GM12891 (cell line): ENCODE measurements at regions not wholly inside any gene's neighbourhood (a gene's known extent, or its start where the extent isn't known, plus 50 kb on each side); places are given as distances from the start of the nearest gene placed in this dataset.

Experiments
- DNase-seq: peaks from one replicate; pipeline ENCODE4 v3.0.0; 2011; ENCODE audit warnings: low spot score; ENCODE audit not compliant: insufficient read length
- FAIRE-seq: peaks from 2 replicates; lab custom pipeline; 2011; peaks lifted over from hg19 to GRCh38; lab: Jason Lieb, UNC
- PAX5 ChIP-seq: IDR thresholded peaks from 2 replicates; pipeline ENCODE4 v1.6.1; 2011; ENCODE audit warnings: low read length, moderate library complexity, mild to moderate bottlenecking; ENCODE audit not compliant: insufficient read depth, severe bottlenecking
- POLR2A ChIP-seq: IDR thresholded peaks from 2 replicates; pipeline ENCODE4 v1.6.1; 2011; ENCODE audit warnings: low read depth, low read length, control low read depth
- POLR2AphosphoS5 ChIP-seq: IDR thresholded peaks from 2 replicates; pipeline ENCODE4 v1.6.1; 2011; ENCODE audit warnings: low read depth, low read length, control low read depth
- POU2F2 ChIP-seq: IDR thresholded peaks from 2 replicates; pipeline ENCODE4 v1.6.1; 2011; ENCODE audit warnings: low read depth, mild to moderate bottlenecking, control low read depth, low read length, moderate library complexity
- SPI1 ChIP-seq: IDR thresholded peaks from 2 replicates; pipeline ENCODE4 v1.6.1; 2011; ENCODE audit warnings: low read depth, low read length, control low read depth
- TAF1 ChIP-seq: IDR thresholded peaks from 2 replicates; pipeline ENCODE4 v1.6.1; 2011; ENCODE audit warnings: low read depth, low read length, control low read depth

GRCh38 chr6:23016696-23017095 is 447.3 kb downstream of the HDGFL1 start:
- DNase-seq, result no peak
- TF ChIP-seq SPI1, result no peak
- TF ChIP-seq POLR2A, result no peak
- TF ChIP-seq TAF1, result no peak
- TF ChIP-seq POU2F2, result no peak
- TF ChIP-seq POLR2AphosphoS5, result no peak
- no peak for TF ChIP-seq PAX5
- no peak for FAIRE-seq

GRCh38 chr6:23021487-23021886 is 452.1 kb downstream of the HDGFL1 start:
- DNase-seq, result no peak
- no peak for FAIRE-seq
- no peak for TF ChIP-seq POLR2AphosphoS5
- TF ChIP-seq POU2F2, result no peak
- TF ChIP-seq TAF1, result no peak
- no peak for TF ChIP-seq PAX5
- no peak for TF ChIP-seq POLR2A
- TF ChIP-seq SPI1, result no peak

- TF ChIP-seq SPI1, result no peak
- TF ChIP-seq POU2F2, result no peak
- TF ChIP-seq POLR2AphosphoS5, result no peak
- no peak for TF ChIP-seq TAF1
- TF ChIP-seq PAX5, result no peak
- TF ChIP-seq POLR2A, result no peak
- DNase-seq, result no peak
- no peak for FAIRE-seq
These were observed 457.9 kb downstream of the HDGFL1 start for GRCh38 chr6:23027281-23027680.

- DNase-seq, result no peak
- TF ChIP-seq POLR2A, result no peak
- no peak for TF ChIP-seq PAX5
- TF ChIP-seq POLR2AphosphoS5, result no peak
- TF ChIP-seq SPI1, result no peak
- TF ChIP-seq TAF1, result no peak
- TF ChIP-seq POU2F2, result no peak
- no peak for FAIRE-seq
These were observed 462.6 kb downstream of the HDGFL1 start for GRCh38 chr6:23031986-23032385.

GRCh38 chr6:23034926-23035325 is 465.6 kb downstream of the HDGFL1 start:
- TF ChIP-seq TAF1 (no peak), POLR2A (no peak), PAX5 (no peak), POLR2AphosphoS5 (no peak), POU2F2 (no peak), SPI1 (no peak)
- DNase-seq (no peak), FAIRE-seq (no peak)

- FAIRE-seq, result no peak
- DNase-seq, result no peak
- no peak for TF ChIP-seq SPI1
- no peak for TF ChIP-seq POU2F2
- no peak for TF ChIP-seq TAF1
- no peak for TF ChIP-seq PAX5
- TF ChIP-seq POLR2AphosphoS5, result no peak
- TF ChIP-seq POLR2A, result no peak
These were observed 467.1 kb downstream of the HDGFL1 start for GRCh38 chr6:23036406-23036983.

- FAIRE-seq, result no peak
- DNase-seq, result no peak
- TF ChIP-seq SPI1, result no peak
- no peak for TF ChIP-seq POLR2A
- no peak for TF ChIP-seq TAF1
- no peak for TF ChIP-seq POU2F2
- no peak for TF ChIP-seq PAX5
- no peak for TF ChIP-seq POLR2AphosphoS5
These were observed 471.5 kb downstream of the HDGFL1 start for GRCh38 chr6:23040899-23041298.

GRCh38 chr6:23045280-23045679 is 475.9 kb downstream of the HDGFL1 start:
- FAIRE-seq, result no peak
- no peak for TF ChIP-seq PAX5
- TF ChIP-seq TAF1, result no peak
- no peak for TF ChIP-seq POLR2AphosphoS5

GRCh38 chr6:23055523-23055922 is 486.2 kb downstream of the HDGFL1 start:
- DNase-seq (no peak), FAIRE-seq (no peak)
- TF ChIP-seq POU2F2, result no peak
- TF ChIP-seq SPI1, result no peak
- TF ChIP-seq PAX5, result no peak
- TF ChIP-seq POLR2A, result no peak
- no peak for TF ChIP-seq TAF1
- no peak for TF ChIP-seq POLR2AphosphoS5

More at GRCh38 chr6:23045280-23045679, 475.9 kb downstream of the HDGFL1 start:
- no peak for DNase-seq

- TF ChIP-seq POLR2A (no peak), TAF1 (no peak), POU2F2 (no peak), SPI1 (no peak), POLR2AphosphoS5 (no peak), PAX5 (no peak)
- FAIRE-seq (no peak), DNase-seq (no peak)
These were observed 504.5 kb downstream of the HDGFL1 start for GRCh38 chr6:23073821-23074220.
